NCI-H1417 treated with DMSO at 0.1 percent for 48 hours (cell line): ENCODE measurements at regions not wholly inside any gene's neighbourhood (a gene's known extent, or its start where the extent isn't known, plus 50 kb on each side); places are given as distances from the start of the nearest gene placed in this dataset.

Experiments
- DNase-seq: peaks from one replicate; lab custom pipeline; 2025; lab: John Stamatoyannopoulos, UW

DNA sequence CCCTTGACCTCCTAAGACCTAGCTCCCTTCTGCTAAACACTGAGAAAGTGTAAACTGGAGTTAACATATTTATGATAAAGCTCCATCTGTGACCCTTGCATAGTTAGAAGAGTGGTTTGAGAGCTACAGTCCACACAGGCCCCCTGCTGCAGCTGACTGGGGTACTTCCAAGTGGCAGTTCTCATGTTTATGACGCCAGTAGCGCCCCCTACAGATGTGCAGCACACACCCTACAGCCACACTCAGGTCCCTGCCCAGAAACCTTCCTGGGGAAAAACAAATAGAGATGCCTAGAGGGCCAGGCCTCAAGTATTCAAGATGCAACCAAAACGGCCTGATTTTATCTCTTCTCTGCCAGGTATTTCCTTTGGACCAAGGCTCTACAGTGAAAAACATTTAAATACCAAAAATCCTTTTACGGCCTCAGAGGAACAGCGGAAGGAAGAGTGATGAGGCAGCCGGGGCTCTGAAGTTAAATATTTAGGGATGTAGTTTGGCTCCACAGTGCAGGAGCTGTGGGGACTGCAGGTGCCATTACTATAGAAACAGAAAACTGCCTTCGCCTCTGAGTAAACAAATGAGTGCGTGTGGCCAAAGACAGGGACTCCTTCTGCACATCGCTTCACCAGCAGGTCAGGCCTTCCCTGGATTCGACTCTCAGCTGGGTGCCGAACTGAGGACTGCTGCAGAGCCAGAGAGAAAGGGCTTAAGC is 553.1 kb downstream of the EFNB2 start:
- DNase-seq, result no peak

DNA sequence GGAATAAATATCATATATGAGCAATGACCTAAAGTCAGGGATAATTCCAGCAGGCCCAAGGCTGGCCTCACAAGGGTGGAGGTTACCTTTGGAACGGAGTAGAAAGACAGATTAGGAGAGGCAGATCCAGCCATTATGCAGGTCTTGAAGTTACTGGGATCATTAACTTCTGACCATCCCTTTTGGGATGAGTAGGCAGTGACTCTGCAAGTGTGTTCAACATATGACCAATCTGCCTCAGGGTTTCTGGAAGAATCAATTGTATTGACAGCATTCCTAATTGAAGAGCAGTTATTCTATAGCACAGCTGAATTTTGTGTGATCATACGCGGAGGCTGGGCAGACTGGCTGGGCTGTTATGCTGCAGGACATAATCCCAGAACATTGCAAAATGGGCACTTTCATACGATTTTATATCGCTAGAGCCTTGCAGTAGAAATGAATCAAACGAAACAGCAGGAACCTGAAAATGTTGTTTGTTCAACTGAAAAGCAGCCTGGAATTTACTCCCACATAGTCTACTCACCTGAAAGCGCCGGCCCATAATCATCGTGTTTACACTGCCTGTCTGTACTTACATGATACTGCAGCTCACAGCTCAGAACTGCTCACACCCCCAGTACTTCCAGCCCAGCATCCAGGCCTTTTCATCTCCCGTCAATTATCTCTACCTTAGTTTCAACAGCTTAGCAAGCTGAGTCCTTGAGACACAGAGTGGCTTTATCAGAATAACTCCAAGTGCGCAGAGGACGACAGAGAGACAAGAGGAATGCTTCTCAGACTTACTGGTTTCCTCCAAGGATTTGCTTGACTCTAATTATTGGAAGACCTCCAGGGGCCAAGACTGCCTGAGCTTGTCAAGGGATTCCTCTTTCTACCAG is 556.1 kb downstream of the EFNB2 start:
- peak; percentile 89 for DNase-seq

DNA sequence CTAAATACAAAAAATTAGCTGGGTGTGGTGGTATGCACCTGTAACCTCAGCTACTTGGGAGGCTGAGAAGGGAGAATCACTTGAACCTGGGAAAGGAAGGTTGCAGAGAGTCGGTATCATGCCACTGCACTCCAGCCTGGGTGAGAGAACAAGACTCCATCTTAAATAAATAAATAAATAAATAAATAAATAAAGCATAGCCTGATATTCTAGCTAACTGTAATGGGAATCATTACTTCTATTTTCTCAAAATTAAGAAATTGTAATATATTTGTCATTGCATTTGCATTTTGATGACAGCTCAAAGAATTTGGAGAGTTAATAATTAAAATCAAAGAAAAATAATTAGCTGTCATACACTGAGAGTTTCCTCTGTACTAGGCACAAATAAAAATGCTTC is 561.1 kb downstream of the EFNB2 start:
- no peak for DNase-seq

DNA sequence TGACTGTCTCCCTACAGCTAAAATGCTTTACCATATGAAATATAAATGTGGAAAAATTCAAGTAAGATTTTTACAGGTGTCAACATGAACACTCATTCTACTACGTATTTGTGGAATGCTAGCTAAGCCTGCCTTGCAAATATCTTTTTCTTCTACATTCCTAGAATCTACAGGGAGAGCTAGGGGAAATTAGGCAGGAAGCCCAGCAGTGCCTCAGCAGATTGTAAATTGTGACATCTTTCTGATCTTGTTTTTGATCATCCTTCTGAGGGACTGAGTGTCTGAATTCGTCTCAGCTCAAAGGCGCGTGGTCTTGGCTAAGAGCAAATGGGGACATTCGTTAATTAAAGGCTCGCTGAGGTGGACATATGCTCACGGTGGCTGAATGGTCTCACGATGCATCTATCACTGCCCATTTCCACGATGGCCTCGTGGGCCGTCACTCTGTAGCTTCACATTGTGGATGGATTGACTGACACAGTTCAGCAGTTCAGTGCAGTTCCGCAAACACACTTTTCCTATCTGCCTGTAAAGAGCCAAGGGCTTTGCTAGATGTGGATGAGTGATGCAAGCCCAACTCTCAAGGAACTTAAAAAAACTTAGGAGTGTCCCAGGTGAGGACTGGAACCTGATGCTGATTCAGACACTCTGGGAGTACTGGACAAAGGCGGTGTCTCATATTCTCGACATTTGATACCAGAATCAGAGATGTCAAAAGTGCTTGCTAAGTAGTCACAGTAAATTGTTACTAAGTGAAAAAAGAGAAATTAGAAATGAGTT is 562.5 kb downstream of the EFNB2 start:
- no peak for DNase-seq

DNA sequence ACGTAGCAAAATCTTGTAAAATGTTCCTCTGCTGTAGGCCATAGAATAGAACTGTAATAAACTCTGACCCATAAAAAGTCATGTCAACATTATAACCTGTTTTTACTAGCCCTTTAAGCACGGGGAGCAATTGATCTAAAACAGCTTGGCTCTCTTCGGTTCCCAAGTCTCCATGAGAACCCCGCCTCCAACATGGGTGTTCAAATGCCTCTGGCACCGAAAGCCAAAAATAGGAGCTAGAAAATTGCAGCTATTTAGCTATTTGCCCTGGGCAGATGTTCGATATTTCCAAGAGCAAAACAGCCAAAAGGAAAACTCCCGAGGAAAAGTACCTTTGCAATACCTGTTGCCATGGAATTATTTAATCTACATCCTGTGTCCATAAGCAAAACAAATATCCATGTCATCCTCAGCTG is 563.1 kb downstream of the EFNB2 start:
- DNase-seq, result no peak

DNA sequence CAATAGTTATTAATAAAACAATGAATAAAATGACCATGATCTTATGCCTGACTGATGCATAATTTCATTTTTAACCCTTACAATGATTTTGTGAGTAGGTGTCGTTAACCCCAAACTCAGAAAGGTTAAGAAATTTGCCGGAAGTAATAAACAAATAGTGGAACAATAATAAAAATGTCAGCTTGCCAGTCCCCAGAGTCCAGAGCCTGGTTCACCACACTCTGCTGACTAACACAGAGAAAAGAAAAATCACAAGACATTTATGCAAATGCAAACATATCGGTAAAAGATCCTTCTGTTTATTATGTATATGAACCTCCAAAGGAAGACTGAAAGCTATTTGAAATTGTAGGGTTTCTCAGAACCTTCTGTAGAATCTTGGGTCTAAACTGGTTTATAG is 563.7 kb downstream of the EFNB2 start:
- DNase-seq, result no peak

DNA sequence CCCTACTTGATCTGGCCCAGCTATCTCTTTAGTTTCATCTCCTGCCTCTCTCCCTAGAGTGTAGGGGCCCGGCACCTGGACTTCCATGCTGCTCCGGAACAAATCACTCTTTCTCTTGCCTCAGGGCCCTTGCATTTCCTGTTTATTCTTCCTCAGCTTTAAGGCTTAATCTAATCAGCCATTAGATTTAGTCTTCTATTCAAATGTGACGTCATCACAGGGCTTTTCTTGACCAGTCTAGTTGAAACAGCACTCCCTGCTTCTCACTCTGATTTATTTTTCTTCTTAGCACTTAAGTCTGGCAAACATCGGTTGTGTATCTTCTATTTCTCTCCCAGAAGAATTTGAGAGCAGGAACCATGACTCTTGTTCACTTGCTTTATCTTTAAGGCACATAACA is 564.1 kb downstream of the EFNB2 start:
- no peak for DNase-seq

DNA sequence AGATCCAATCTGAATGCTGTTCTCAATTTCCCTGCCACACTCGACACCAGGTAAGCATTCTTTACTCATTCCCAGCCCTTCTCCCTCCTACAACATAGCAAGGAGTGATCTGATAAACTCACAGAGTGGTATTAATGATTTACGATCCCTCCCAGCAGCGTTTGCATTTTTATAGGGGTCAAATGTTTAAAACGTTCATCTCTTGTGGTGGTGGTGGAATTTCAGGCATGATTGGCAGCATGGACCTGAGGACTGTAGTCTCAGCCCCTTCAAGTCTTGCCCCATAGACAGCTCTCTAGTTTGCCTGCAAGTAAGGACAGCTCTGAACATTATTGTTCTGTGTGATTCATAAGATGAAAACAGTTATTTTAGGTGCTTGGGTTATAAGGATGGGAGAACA is 565.7 kb downstream of the EFNB2 start:
- no peak for DNase-seq

DNA sequence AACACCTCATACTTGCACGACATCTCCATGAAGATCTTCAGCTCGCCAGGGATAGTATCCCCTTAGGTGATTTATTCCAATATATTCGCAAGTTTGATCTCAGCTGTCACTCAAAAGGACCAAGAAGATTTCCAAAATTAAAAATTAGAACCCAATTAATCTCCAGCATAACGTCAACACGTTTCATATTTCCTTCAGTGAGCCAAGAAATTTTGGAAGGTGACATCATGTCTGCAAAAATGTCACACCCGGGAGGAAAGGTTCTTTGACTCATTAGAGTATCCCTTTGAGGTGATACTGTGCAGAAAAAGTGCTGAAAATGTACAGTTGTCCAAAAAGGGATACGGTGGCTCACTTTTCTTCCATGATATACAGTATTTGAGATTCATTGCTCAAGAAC is 569.6 kb downstream of the EFNB2 start:
- DNase-seq, result no peak

DNA sequence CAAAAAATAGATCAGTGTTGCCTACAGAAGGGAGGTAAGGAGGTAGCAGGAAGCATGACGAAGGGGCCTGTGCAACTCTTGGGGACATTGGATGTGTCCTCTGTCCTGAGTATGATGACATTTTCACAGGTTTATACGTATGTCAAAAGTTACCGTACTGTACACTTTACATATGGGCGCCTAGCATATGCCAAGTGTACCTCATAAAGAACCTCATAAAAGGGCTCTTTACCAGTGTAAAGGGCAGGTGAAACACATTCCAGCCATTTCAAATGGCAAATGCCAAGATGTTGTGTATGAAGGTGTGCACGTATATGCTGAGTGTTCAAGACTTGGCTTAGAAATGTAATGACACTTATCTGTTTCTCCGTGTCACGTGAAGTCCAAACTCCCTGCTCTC is 573.4 kb downstream of the EFNB2 start:
- no peak for DNase-seq

DNA sequence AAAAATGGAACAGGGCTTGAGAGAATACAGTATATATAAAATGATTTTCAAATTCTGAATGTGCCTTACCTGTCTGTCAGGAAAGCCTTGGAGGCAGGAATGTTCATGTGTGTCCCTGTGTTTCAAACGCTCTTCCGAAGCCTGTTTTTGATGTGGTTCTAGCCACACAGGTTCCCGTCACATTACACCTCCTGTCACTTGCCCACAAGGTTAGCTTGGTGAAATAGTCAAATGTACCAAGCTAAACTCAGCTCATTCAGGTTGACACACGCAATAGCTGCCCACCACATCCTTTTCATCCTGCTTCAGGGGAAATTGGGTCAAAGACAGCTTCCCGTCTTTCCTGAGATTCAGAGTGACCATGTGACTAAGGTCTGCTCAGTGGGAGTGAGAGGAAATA is 574.0 kb downstream of the EFNB2 start:
- no peak for DNase-seq

DNA sequence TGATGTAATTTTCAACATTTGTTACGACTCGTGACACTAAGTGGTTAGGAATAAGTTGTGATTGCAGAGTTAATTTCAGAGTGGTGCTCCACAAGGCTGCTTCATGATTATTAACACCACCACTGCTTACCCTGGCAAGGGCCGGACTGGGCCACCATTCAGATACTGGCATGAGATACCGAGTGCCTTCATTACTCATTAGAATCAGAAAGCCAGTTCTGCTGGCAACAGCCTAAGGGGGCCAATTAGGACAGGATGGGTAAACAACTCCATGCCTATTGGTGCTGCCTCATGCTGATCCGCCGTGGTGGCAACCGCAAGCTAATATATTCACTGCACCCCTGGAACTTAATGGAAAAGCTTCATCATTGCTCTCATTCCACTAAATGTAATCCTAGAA is 575.1 kb downstream of the EFNB2 start:
- no peak for DNase-seq

DNA sequence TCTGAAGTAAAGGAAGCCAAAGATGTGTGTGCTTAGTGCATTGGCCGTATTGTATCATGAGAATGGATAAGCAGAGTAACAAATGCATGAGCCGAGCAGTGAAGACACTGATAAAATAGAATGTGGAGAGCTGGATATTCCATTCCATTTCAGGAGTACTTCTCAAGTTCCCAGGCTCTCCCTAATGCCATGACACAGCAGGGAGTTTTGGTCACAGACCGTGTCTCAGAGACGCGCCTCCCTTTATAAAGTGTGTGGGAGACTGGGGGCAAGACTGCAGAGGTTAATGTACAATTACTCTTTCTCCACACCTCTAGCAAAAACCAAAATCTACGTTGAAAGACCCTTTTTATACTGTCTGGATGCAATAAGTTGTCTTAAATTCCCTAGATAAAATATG is 575.6 kb downstream of the EFNB2 start:
- DNase-seq, result no peak

DNA sequence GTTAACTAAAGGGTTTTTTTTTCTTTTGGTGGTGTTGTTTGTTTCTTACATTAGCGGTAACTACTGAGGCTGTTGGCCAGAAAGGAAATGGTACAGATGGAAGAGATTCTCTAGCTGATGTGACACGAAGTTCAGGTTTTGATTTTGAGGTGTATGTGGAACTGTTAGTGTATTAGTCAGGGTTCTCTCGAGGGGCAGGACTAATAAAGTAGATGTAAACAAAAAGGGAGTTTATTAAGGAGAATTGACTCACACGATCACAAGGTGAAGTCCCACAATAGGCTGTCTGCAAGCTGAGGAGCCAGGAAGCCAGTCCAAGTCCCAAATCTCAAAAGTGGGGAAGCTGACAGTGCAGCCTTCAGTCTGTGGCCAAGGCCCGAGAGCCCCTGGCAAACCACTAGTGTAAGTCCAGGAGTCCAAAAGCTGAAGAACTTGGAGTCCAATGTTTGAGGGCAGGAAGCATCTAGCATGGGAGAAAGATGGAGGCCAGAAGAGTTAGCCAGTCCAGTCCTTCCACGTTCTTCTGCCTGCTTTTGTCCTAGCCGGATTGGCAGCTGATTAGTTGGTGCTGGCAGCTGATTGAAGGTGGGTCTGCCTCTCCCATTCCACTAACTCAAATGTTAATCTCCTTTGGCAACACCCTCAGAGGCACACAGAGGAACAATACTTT is 577.6 kb downstream of the EFNB2 start:
- no peak for DNase-seq

DNA sequence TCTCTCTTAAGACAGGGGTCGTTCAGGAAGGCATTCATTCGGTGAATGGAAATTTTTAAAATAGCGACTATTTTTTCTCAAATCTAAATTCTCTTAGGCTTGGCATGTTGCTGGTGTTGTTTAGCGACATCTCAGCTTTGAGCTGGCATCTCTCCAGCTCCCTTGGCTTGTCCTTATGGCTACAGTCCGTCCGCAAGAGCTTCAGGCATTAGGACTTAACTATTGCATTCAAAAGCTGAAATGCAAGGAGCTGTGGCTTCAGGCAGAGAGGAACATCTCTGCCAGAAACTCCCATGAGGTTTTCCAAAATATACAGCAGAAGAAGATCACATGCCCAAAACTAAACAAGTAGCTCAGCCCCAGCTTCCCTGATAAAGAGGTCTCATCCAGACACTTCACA is 578.5 kb downstream of the EFNB2 start:
- DNase-seq, result no peak

DNA sequence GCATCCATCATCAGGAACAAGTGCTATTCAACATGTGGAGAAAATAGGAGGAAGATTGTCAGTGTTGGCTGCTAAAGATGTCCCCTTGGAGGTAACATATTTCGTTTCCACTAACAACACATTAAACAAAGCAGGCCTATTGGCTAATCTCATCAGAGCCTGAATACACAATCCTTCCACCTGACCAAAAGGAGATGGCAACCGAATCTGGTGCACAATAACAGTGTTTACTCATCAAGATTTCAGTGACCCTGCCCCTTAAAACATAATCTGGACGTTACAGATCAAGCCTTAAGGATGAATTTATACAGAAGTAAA is 582.5 kb downstream of the EFNB2 start:
- DNase-seq, result no peak

DNA sequence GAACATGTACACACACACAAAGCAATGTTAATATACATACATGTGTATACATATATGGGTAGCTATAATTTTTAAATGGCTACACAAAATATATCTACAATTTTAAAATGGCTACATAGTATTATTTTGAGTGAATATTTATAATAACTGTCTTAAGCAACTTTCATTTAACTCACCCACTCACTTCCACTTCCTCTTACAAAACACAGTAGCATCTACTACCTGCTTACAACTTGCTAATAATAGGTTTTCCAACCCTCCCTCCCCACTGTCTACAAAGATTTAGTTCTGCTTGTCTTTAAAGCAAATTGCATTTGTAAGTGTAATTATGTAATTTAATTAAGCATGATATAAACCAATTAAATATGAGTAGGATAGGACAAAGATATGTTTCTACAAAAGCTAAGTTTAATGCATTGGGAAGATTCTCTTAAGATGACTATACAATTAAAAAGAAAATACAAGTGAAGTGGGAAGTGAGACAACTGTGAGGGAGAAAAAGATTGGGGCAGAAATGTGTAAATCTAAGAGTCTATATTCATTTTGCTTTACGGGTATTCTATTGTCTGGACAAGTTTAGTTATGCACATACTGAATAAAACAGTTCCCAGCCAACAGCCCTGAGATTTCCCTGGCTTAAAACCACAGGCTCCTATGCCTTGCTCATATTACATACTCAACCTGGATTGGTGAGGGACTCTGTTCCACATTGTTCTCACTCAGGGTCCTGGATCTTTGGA is 583.1 kb downstream of the EFNB2 start:
- DNase-seq, result no peak

DNA sequence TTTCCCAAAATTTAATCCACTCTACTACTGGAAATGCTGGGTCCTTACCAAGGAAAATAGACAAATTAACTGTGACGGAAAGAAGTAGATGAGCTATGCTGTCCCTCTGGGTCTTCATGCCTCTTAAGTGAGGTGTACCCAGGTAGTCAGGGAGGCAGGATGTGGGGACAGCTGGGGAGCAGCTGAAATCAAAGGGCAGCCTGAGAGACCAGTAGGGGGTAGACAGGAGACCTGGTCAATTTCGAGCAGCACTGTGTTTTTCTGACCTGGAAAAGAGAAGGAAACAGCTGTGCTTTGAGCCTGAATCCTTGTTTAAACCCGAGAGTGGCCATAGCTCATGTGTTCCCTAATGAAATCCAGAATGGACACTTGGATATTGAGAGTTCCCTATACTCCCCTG is 587.3 kb downstream of the EFNB2 start:
- DNase-seq, result no peak

DNA sequence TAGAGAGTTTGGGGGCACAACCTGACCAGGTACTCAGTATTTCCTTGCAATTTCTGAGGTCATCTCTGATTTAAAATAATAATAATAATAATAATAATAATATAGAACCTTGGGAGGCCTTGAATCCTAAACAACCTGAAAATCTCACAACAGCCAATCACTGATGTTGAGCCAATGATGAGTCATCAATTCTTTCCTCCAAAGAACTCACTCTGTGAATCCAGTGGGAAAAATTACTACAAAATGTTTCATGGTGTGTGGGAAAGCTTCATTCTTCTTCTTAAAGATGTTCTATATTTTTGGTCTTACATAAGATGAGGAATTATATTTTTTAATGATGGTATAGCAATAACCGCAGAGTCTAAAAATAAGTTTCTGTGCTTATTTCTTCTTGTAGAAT is 594.6 kb downstream of the EFNB2 start:
- DNase-seq, result no peak

DNA sequence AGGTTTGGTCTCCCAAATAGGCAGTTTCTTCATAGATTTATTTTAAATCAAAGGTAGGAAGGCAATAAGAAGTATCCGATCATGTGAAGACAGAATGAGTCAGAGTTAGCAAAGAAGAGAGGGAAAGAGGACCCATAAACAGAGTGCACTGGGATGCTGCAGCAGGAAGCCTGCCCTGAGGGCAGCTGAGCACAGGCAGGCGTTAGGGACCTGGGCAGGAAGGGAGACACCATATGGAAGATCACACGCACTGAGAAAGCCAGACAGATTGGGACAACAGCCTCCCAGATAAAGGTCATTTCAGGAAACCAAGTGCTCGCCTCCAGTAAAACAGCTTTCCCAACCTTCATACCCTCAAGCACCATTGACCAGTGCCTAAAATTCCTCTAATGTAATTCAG is 598.0 kb downstream of the EFNB2 start:
- DNase-seq, result no peak

DNA sequence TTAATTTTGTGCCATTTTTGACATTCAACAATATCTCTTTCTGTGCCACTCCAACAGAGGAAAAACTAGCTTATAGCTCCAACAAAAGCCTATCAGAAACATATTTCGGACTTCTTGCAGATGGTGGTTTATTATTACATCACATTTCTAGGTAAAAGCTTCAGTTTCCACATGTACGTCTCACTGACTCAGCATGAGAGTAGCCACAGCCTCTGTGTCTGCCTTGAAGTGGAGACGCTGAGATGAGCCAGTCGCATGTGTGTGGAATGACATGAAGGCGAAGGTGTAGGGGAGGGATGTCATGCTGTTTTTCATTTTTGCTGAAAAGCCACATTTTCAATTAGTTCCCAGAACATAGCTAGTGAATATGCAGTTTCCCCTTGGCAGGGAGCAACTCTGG is 598.6 kb downstream of the EFNB2 start:
- no peak for DNase-seq

DNA sequence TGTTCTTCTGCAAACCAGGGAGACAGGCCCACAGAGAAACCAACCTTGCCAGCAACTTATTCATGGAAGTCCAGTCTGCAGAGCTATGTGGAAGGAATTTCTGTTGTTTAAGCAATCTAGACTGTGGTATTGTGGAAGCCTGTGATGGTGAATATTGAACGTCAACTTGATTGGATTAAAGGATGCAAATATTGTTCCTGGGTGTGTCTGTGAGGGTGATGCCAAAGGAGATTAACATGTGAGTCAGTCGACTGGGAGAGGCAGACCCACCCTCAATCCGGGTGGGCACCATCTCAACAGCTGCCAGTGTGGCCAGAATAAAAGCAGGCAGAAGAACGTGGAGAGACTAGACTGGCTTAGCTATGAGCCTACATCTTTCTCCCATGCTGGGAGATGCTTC is 606.0 kb downstream of the EFNB2 start:
- DNase-seq, result no peak
